ENCODE measurements at regions not wholly inside any gene's neighbourhood (a gene's known extent, or its start where the extent isn't known, plus 50 kb on each side); places are given as distances from the start of the nearest gene placed in this dataset.

DNA sequence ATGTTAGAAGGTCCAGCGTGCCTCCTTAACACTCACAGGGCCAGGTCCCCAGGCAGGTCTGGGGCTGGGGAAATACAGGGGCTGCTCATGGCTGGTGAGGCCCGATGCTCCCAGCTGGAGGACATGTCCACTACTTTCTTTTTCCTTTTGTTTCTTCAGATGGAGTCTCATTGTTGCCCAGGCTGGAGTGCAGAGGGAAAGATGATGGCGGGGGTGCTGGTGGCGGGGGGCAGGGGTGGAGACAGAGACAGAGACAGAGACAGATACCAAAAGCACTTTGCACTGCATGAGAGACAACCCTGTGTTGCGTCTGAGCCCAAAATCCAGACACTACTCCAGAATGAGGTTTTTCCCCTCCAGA is 211.0 kb downstream of the SH3BP4 start:
- no peak for DNase-seq (ENCODE audit: low read depth, low spot score)
- H3K4me3 ChIP-seq (ENCODE audit: low read depth, low read length): no peak overlapping the region
- in situ Hi-C loops (cut with HindIII; ENCODE audit: low sequenced_read_pairs): no loop called here
- TF ChIP-seq, protein P1, sequence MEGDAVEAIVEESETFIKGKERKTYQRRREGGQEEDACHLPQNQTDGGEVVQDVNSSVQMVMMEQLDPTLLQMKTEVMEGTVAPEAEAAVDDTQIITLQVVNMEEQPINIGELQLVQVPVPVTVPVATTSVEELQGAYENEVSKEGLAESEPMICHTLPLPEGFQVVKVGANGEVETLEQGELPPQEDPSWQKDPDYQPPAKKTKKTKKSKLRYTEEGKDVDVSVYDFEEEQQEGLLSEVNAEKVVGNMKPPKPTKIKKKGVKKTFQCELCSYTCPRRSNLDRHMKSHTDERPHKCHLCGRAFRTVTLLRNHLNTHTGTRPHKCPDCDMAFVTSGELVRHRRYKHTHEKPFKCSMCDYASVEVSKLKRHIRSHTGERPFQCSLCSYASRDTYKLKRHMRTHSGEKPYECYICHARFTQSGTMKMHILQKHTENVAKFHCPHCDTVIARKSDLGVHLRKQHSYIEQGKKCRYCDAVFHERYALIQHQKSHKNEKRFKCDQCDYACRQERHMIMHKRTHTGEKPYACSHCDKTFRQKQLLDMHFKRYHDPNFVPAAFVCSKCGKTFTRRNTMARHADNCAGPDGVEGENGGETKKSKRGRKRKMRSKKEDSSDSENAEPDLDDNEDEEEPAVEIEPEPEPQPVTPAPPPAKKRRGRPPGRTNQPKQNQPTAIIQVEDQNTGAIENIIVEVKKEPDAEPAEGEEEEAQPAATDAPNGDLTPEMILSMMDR (IDR thresholded peaks at IDR 0.05; ENCODE audit: low read depth, low read length): no peak

DNA sequence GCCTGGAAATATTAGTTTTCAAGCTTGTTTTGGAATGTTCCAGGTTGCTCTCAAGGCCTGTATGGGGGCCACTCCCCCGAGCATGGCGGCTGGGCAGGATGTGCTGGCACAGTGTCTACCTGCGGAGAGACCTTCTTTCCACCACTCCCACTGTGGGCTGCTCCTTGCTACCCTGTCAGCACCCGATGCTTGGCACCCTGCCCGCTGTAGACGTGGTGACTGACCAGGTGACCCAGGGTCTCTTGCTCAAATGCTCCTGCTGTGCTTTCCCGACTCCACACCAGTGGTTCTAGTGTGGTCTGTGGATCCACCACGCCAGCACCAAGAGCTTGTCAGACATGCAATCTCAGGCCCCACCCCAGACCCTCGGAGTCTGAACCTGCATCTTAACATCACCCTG is 213.3 kb downstream of the SH3BP4 start:
- no peak overlapping the region for H3K4me3 ChIP-seq (ENCODE audit: low read depth, low read length)
- in situ Hi-C loops (cut with HindIII; ENCODE audit: low sequenced_read_pairs): no loop called here
- TF ChIP-seq, protein P1 (IDR thresholded peaks at IDR 0.05; ENCODE audit: low read depth, low read length): no peak
- DNase-seq (ENCODE audit: low read depth, low spot score): no peak

DNA sequence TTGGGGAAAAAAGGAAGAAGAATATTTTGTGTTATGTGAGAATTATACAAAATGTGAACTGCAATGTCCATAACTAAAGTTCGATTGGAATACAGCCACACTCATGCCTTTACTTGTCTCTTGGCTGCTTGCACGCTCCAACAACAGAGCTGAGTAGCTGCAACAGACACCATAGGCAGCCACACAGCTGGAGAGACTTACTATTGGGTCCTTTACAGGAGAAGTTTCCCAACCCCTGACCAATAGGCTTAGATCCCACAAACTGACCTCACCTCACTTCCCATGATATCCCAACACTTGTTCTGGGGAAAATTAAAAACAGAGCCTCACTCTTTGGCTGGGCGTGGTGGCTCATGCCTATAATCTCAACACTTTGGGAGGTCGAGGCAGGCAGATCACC is 213.8 kb downstream of the SH3BP4 start:
- in situ Hi-C loops (cut with HindIII; ENCODE audit: low sequenced_read_pairs): no loop called here
- TF ChIP-seq, protein P1 (IDR thresholded peaks at IDR 0.05; ENCODE audit: low read depth, low read length): no peak
- H3K4me3 ChIP-seq (ENCODE audit: low read depth, low read length): no peak overlapping the region
- DNase-seq (ENCODE audit: low read depth, low spot score): no peak

DNA sequence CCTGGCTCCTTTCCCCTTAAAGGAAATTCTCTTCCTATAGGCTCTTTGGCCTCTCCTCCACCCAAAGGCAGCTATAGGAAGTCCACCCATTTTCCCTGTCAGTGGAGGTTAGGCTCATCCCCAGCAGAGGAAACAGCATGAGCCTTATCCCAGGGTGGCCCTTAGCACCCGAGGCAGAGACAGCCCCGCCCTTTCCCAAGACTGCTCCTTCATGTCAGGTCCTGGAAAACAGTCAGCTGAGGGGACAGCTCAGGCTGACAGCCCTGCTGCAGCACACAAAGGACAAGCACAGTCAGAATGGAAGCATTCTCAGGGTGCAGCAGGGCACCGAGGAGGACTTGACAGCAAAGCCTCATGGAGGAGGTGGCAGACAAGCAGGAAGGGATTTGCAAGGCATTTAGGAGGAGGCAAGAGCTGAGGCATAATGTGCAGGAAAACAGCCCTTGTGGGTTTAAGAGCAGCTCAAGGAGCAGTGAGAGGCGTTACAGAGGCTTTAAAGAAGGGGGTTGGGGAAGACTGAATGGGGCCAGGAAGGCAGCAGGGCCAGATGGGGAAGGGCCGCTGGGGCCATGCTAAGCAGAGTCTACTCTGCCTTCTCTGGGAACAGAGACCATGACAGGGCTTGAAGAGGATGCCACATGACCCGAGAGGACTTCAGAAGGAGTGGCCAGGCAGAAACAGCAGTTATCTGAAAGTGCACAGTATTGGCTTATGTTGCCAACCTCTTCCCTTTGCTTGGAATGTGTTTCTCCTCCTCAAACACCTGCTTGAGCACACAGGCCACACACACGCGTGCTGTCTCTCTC is 216.6 kb downstream of the SH3BP4 start:
- H3K4me3 ChIP-seq (ENCODE audit: low read depth, low read length): no peak overlapping the region
- TF ChIP-seq, protein P1 (IDR thresholded peaks at IDR 0.05; ENCODE audit: low read depth, low read length): no peak
- in situ Hi-C loops (cut with HindIII; ENCODE audit: low sequenced_read_pairs): no loop called here
- no peak for DNase-seq (ENCODE audit: low read depth, low spot score)

DNA sequence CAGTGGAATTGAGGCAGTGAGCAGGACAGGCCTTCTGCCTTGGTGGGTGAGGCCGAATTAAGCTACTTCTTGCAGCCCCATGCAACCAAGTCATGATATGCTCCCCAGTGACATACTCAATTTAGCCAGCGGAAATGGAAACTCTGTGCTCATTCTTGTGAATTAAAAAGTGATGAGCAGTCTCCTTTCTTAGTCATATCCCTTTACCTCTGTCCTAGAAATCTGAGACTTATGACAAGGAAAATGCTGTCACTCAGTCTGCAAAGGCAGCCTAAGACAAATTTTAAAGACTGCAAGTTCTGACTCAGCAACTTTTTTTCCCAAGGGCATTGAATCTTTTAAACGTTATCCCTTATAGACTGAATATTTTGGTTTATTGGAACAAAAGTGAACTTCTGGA is 218.2 kb downstream of the SH3BP4 start:
- in situ Hi-C loops (cut with HindIII; ENCODE audit: low sequenced_read_pairs): no loop called here
- TF ChIP-seq, protein P1 (IDR thresholded peaks at IDR 0.05; ENCODE audit: low read depth, low read length): no peak
- peak; percentile 68 for DNase-seq (ENCODE audit: low read depth, low spot score)
- no peak overlapping the region for H3K4me3 ChIP-seq (ENCODE audit: low read depth, low read length)

DNA sequence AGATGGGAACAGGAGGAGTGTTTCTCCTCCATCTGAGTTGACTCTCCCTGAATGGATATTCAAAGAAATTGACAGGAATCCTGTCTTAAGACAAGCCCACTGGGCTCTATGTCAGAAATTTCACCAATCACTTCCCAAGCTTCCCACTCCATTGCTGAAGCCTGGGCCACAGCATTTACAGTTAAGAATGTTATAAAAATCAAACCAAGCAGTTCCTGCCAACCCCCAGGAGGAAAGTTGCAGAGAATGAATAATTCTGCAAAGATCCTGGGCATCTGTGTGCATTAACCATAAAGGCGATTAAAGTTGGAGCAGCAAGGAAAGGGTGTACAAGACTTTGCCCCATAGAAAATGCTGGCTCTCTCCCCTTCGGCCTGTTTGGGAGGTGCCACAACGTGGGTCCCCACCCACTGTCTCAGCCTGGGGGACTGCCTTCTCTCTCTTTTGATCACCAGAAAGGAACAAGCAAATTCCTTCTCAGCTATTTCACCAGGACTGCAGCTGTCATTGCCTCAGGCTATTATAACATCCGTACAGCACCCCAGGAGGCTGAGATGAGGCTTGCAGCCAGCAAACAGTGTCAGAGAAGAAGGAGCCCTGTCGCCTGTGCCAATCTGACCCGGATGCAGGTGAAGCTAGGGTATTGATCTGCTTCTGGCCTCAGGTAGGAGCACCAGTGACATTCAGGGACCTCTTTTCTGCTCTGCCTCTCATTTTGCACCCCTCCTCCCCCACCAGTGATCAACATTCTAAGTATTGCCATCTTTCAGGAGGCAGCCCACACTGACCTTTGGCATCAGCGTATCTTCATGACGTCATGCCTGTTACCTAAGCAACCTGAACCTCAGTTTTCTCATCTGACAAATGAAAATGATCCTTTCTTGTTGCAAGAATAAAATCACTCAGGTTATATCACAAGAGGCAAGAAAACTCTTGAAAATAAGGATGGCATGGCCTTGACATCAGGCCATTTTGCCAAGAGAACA is 219.0 kb downstream of the SH3BP4 start:
- DNase-seq (ENCODE audit: low read depth, low spot score): peak; percentile 73
- TF ChIP-seq, protein P1 (IDR thresholded peaks at IDR 0.05; ENCODE audit: low read depth, low read length): peak; percentile 38
- in situ Hi-C loops (cut with HindIII; ENCODE audit: low sequenced_read_pairs): no loop called here
- H3K4me3 ChIP-seq (ENCODE audit: low read depth, low read length): no peak overlapping the region
